NCI-H510A (cell line): ENCODE measurements at regions not wholly inside any gene's neighbourhood (a gene's known extent, or its start where the extent isn't known, plus 50 kb on each side); places are given as distances from the start of the nearest gene placed in this dataset.

Experiments
- DNase-seq: peaks from one replicate; lab custom pipeline; 2025; lab: John Stamatoyannopoulos, UW

GRCh38 chr4:24282446-24282845 lies 301.9 kb downstream of the DHX15 start:
- no peak for DNase-seq

- no peak for DNase-seq
Measured at GRCh38 chr4:24279911-24280375, 304.4 kb downstream of the DHX15 start.

- DNase-seq: no peak
Measured at GRCh38 chr4:24279469-24279868, 304.9 kb downstream of the DHX15 start.

- DNase-seq: no peak
Measured at GRCh38 chr4:24278693-24279092, 305.7 kb downstream of the DHX15 start.

GRCh38 chr4:24274381-24274941 lies 309.9 kb downstream of the DHX15 start:
- DNase-seq: no peak

- DNase-seq: no peak
Measured at GRCh38 chr4:24273136-24273535, 311.2 kb downstream of the DHX15 start.

GRCh38 chr4:24266951-24267722 lies 317.2 kb downstream of the DHX15 start:
- no peak for DNase-seq

- DNase-seq: no peak
Measured at GRCh38 chr4:24265989-24266388, 318.4 kb downstream of the DHX15 start.

GRCh38 chr4:24262616-24263015 lies 321.7 kb downstream of the DHX15 start:
- no peak for DNase-seq

- DNase-seq: no peak
Measured at GRCh38 chr4:24262084-24262483, 322.3 kb downstream of the DHX15 start.

- DNase-seq: no peak
Measured at GRCh38 chr4:24260923-24261564, 323.3 kb downstream of the DHX15 start.

- no peak for DNase-seq
Measured at GRCh38 chr4:24260133-24260715, 324.1 kb downstream of the DHX15 start.

- DNase-seq: no peak
Measured at GRCh38 chr4:24256547-24256946, 327.8 kb downstream of the DHX15 start.

GRCh38 chr4:24256066-24256465 lies 328.3 kb downstream of the DHX15 start:
- DNase-seq: no peak

GRCh38 chr4:24252121-24252520 lies 332.2 kb downstream of the DHX15 start:
- DNase-seq: no peak

- DNase-seq: no peak
Measured at GRCh38 chr4:24251589-24251988, 332.8 kb downstream of the DHX15 start.

- no peak for DNase-seq
Measured at GRCh38 chr4:24249972-24250371, 334.4 kb downstream of the DHX15 start.

GRCh38 chr4:24248674-24249630 lies 335.4 kb downstream of the DHX15 start:
- no peak for DNase-seq

GRCh38 chr4:24245491-24245820 lies 338.9 kb downstream of the DHX15 start:
- no peak for DNase-seq

GRCh38 chr4:24244663-24245490 lies 339.5 kb downstream of the DHX15 start:
- no peak for DNase-seq

GRCh38 chr4:24243641-24244040 lies 340.7 kb downstream of the DHX15 start:
- DNase-seq: no peak
